Liver (tissue), 8 donors: ENCODE measurements at regions not wholly inside any gene's neighbourhood (a gene's known extent, or its start where the extent isn't known, plus 50 kb on each side); places are given as distances from the start of the nearest gene placed in this dataset.
"Not testable (repeated sequence)": the region's sequence is repeated elsewhere in the genome, so short reads cannot be mapped to it uniquely, and the experiment has no call there.

Source experiments
- DNase-seq: peaks from one replicate; pipeline ENCODE4 v3.0.0-alpha.2; 2017; ENCODE audit warnings: low spot score
- H3K27ac ChIP-seq, 2 donors: one replicate each; pipeline ENCODE4 v1.7.0; 2013; ENCODE audit warnings: inconsistent platforms in 2 of 2, low read length in 2 of 2, control low read depth in 1 of 2, low read depth in 1 of 2, mild to moderate bottlenecking in 1 of 2
- H3K27me3 ChIP-seq, 4 donors: one replicate each; pipeline versions ENCODE4 v1.6.1 to v1.7.0; 2013; ENCODE audit warnings: low read length in 3 of 4, inconsistent platforms in 1 of 4, mild to moderate bottlenecking in 1 of 4, moderate library complexity in 1 of 4; ENCODE audit not compliant: control insufficient read depth in 4 of 4, insufficient read depth in 4 of 4
- H3K36me3 ChIP-seq, 4 donors: one replicate each; pipeline versions ENCODE4 v1.6.1 to v1.7.0; 2013; ENCODE audit warnings: low read length in 3 of 4, mild to moderate bottlenecking in 3 of 4, low read depth in 1 of 4, moderate library complexity in 1 of 4; ENCODE audit not compliant: control insufficient read depth in 4 of 4, insufficient read depth in 3 of 4
- H3K4me1 ChIP-seq, 4 donors: one replicate each; pipeline versions ENCODE4 v1.6.1 to v1.7.0; 2013; ENCODE audit warnings: low read length in 3 of 4, mild to moderate bottlenecking in 3 of 4, moderate library complexity in 1 of 4; ENCODE audit not compliant: control insufficient read depth in 4 of 4, insufficient read depth in 4 of 4
- H3K4me3 ChIP-seq, 3 donors: one replicate each; pipeline versions ENCODE4 v1.6.1 to v1.7.0; 2013; ENCODE audit warnings: low read length in 3 of 3, control low read depth in 1 of 3, low read depth in 1 of 3, mild to moderate bottlenecking in 1 of 3
- H3K9ac ChIP-seq, 2 donors: one replicate each; pipeline ENCODE4 v1.7.0; 2013; ENCODE audit warnings: low read length in 2 of 2, mild to moderate bottlenecking in 2 of 2, moderate library complexity in 2 of 2, control low read depth in 1 of 2, low read depth in 1 of 2
- H3K9me3 ChIP-seq, 4 donors: one replicate each; pipeline versions ENCODE4 v1.6.1 to v1.7.0; 2013; ENCODE audit warnings: low read length in 3 of 4; ENCODE audit not compliant: control insufficient read depth in 4 of 4
- CTCF ChIP-seq: fragments of 150-350 bp; IDR thresholded peaks from 2 replicates; pipeline ENCODE4 v1.5.1; 2017; ENCODE audit warnings: improper control_type of control experiment, low read depth, low read length; ENCODE audit not compliant: missing input control
- EGR1 ChIP-seq, 2 donors: IDR thresholded peaks; 2 replicates each; pipeline ENCODE4 v1.6.1; 2016 to 2018; ENCODE audit warnings: antibody characterized with exemption in 2 of 2, low read depth in 2 of 2
- FOXA1 ChIP-seq: IDR thresholded peaks from 2 replicates; pipeline ENCODE4 v1.6.1; 2016; ENCODE audit warnings: antibody characterized with exemption
- HNF4G ChIP-seq: IDR thresholded peaks from 2 replicates; pipeline ENCODE4 v1.6.1; 2016; ENCODE audit warnings: antibody characterized with exemption
- JUND ChIP-seq, 2 donors: IDR thresholded peaks; 2 replicates each; pipeline ENCODE4 v1.6.1; 2016; ENCODE audit warnings: antibody characterized with exemption in 2 of 2
- NR2F2 ChIP-seq: IDR thresholded peaks from 2 replicates; pipeline ENCODE4 v1.6.1; 2016; ENCODE audit warnings: antibody characterized with exemption
- REST ChIP-seq: IDR thresholded peaks from 2 replicates; pipeline ENCODE4 v1.6.1; 2016; ENCODE audit warnings: antibody characterized with exemption, mild to moderate bottlenecking
- RXRA ChIP-seq, 2 donors: IDR thresholded peaks; 2 replicates each; pipeline ENCODE4 v1.6.1; 2017 to 2018; ENCODE audit warnings: antibody characterized with exemption in 2 of 2, mild to moderate bottlenecking in 1 of 2
- SP1 ChIP-seq: IDR thresholded peaks from 2 replicates; pipeline ENCODE4 v1.6.1; 2018; ENCODE audit warnings: antibody characterized with exemption, mild to moderate bottlenecking
- TAF1 ChIP-seq: conservative IDR thresholded peaks from 2 replicates; pipeline ENCODE4 v1.6.1; 2016; ENCODE audit warnings: antibody characterized with exemption, mild to moderate bottlenecking
- WGBS: extraction: QIAGEN DNeasy Blood & Tissue Kit; methylation state at CpG from one replicate; pipeline ENCODE4 v1.1.7; 2013; 5-methylcytosine and 5-hydroxymethylcytosine counted together
- TF ChIP-seq, protein P1 (sequence below): IDR thresholded peaks from 2 replicates; pipeline ENCODE4 v1.6.1; 2016; ENCODE audit warnings: antibody characterized with exemption
- donor health status: healthy.
- donor health status: healthy.
- donor health status: healthy.
- donor health status: healthy.
- donor health status: healthy.

GRCh38 chr17:53749178-53749577 lies 73.5 kb upstream of the KIF2B start:
- peaks cover 0 to under 1% (median 0%) of the 10 kb centered on the region in 4 donors for H3K27me3 ChIP-seq
- 78% methylated on average over 1 of the region's 1 CpG for WGBS
- H3K4me1 ChIP-seq = no peaks in the 10 kb centered on the region
- H3K36me3 ChIP-seq = no peaks in the 10 kb centered on the region
- H3K9me3 ChIP-seq = no peaks in the 10 kb centered on the region
- H3K27ac ChIP-seq = no peak overlapping the region
- TF ChIP-seq REST (no peak), EGR1 (IDR thresholded peaks at IDR 0.05; ENCODE audit: low read depth in 2 of 2) (no peak), TAF1 (no peak), JUND (IDR thresholded peaks at IDR 0.05) (no peak), FOXA1 (no peak), HNF4G (no peak), CTCF (no peak), SP1 (no peak), NR2F2 (no peak)
- TF ChIP-seq, protein P1, sequence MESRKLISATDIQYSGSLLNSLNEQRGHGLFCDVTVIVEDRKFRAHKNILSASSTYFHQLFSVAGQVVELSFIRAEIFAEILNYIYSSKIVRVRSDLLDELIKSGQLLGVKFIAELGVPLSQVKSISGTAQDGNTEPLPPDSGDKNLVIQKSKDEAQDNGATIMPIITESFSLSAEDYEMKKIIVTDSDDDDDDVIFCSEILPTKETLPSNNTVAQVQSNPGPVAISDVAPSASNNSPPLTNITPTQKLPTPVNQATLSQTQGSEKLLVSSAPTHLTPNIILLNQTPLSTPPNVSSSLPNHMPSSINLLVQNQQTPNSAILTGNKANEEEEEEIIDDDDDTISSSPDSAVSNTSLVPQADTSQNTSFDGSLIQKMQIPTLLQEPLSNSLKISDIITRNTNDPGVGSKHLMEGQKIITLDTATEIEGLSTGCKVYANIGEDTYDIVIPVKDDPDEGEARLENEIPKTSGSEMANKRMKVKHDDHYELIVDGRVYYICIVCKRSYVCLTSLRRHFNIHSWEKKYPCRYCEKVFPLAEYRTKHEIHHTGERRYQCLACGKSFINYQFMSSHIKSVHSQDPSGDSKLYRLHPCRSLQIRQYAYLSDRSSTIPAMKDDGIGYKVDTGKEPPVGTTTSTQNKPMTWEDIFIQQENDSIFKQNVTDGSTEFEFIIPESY = no peak
- no peak overlapping the region for H3K4me3 ChIP-seq
- H3K9ac ChIP-seq = no peak overlapping the region
- no peak for DNase-seq

- not testable (repeated sequence) for H3K4me3 ChIP-seq, H3K27me3 ChIP-seq, H3K27ac ChIP-seq, H3K9me3 ChIP-seq, H3K4me1 ChIP-seq, H3K9ac ChIP-seq, H3K36me3 ChIP-seq, DNase-seq
- 55% methylated on average over 11 of the region's 11 CpGs for whole genome bisulfite sequencing
Observed at GRCh38 chr17:53748159-53748820, 74.4 kb upstream of the KIF2B start.

DNA sequence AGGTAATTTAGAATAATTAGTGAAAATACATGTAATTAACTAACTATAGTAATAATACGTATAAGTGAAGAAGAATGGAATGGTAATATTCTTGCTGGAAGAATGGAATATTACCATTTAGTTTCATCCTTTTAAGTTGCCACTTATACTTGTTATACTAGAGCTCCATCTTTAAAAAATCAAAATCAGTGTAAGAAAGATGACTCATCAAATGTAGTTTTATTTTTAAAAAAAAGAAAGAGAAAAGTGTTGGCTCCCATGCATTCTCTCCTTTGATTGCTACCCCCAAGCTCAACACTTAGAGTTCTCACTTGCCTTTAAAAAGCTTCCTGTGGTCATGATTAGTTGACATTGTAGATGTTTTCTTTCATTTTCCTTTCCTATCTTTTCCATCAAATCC lies 82.4 kb upstream of the KIF2B start:
- H3K36me3 ChIP-seq = no peaks in the 10 kb centered on the region
- no peak overlapping the region for H3K27ac ChIP-seq
- no peak for DNase-seq
- H3K4me3 ChIP-seq = no peak overlapping the region
- WGBS = 88% methylated on average over 1 of the region's 1 CpG
- H3K9me3 ChIP-seq = no peaks in the 10 kb centered on the region
- H3K27me3 ChIP-seq = no peaks in the 10 kb centered on the region
- no peaks in the 10 kb centered on the region for H3K4me1 ChIP-seq
- TF ChIP-seq NR2F2 = no peak
- TF ChIP-seq RXRA (IDR thresholded peaks at IDR 0.05) = no peak
- no peak for TF ChIP-seq CTCF
- TF ChIP-seq, protein P1 = no peak
- no peak overlapping the region for H3K9ac ChIP-seq
